ENCODE measurements at regions not wholly inside any gene's neighbourhood (a gene's known extent, or its start where the extent isn't known, plus 50 kb on each side); places are given as distances from the start of the nearest gene placed in this dataset.

DNA sequence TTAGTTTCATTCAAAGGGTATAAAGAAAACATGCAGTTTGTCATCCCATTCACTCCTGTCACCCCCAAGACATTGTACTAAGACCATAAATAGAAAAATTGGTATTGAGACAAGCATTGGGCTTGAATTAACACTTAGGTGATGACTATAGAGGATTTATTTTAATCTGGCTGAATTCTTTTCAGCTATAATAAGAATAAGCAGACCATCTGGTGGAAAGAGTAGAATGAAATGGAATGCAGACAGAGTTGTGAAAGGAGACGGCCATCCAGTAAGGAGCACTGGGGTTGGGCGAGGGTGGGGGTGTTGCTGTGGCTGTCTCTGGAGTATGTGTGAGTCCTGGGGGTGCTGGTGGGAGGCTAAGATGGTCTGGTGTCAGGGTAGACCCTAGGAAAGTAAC is 125.0 kb upstream of the IVNS1ABP start:
- no peak overlapping the region for H3K4me3 ChIP-seq (ENCODE audit: low read length)
- DNase-seq (ENCODE audit: low read depth) = peak; percentile 86
- TF ChIP-seq, protein P1, sequence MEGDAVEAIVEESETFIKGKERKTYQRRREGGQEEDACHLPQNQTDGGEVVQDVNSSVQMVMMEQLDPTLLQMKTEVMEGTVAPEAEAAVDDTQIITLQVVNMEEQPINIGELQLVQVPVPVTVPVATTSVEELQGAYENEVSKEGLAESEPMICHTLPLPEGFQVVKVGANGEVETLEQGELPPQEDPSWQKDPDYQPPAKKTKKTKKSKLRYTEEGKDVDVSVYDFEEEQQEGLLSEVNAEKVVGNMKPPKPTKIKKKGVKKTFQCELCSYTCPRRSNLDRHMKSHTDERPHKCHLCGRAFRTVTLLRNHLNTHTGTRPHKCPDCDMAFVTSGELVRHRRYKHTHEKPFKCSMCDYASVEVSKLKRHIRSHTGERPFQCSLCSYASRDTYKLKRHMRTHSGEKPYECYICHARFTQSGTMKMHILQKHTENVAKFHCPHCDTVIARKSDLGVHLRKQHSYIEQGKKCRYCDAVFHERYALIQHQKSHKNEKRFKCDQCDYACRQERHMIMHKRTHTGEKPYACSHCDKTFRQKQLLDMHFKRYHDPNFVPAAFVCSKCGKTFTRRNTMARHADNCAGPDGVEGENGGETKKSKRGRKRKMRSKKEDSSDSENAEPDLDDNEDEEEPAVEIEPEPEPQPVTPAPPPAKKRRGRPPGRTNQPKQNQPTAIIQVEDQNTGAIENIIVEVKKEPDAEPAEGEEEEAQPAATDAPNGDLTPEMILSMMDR (conservative IDR thresholded peaks at IDR 0.05; ENCODE audit: low read length) = no peak

DNA sequence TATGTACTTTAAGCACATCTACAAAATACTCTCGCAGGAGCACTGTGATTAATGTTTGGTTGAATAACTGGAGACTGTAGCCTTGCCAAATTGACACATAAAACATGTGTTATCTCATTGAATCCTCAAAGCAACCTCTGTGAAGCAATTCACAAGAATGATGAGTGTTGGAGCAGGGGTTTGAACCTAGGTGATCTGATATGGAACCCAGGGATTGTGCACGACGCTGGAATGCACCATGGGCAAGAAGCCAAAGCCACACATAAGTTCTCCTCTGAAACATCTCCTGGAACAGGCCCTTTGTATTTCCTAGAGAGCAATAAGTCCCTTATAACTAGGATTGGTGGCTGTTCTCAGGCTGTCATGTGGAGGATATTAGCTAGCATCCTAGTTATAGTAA is 124.6 kb upstream of the IVNS1ABP start:
- peak; percentile 87 for DNase-seq (ENCODE audit: low read depth)
- TF ChIP-seq, protein P1 (conservative IDR thresholded peaks at IDR 0.05; ENCODE audit: low read length) = no peak
- no peak overlapping the region for H3K4me3 ChIP-seq (ENCODE audit: low read length)

DNA sequence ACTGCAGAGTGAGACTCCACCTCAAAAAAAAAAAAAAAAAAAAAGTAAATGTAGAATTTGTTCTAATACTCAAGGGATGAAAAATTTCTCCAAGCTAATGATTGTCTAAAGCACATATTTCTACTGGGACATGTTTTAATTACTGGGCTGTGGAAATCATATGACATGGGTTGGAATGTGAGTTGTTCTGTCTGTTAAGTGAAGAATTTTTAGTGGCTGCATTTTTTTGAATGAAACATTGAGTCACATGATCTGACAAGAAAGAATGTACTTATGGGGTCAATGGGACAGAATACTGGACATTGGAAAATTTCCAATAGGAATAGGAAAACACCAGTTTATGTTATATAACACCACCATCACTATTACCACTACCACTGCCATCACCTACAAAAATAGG is 123.8 kb upstream of the IVNS1ABP start:
- DNase-seq (ENCODE audit: low read depth) = peak; percentile 86
- TF ChIP-seq, protein P1 (conservative IDR thresholded peaks at IDR 0.05; ENCODE audit: low read length) = no peak
- no peak overlapping the region for H3K4me3 ChIP-seq (ENCODE audit: low read length)

DNA sequence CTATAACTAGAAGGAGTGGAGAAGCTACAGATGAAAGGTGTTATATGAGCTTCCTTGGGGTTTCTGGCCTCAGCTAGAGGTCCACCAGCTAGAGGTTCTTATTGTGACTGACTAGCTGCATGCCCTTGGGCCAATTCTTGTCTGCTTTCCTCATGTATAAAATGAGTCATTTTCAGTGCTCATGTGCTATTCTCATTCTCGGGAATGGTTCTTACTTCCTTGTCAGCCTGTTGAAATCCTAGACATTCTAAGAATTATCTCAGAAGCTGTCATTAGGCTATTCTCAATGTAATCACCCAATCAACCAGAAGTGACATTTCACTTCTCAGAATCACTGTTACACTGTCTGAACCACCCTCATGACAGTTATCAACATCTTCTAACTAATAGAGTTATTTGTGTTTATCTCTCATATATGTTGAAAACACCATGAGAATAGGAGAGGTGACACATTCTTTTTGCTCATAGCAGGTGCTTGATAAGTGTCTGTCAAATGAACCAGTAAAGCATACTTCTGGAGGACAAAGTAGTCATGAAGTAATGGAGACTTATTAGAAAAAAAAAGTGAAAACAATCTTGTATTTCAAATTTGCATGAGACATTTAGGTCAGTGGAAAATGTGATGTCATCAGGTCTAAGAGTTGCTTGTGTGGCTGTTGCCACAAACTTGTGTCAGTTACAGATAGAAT is 122.8 kb upstream of the IVNS1ABP start:
- H3K4me3 ChIP-seq (ENCODE audit: low read length) = no peak overlapping the region
- DNase-seq (ENCODE audit: low read depth) = peak; percentile 84
- TF ChIP-seq, protein P1 (conservative IDR thresholded peaks at IDR 0.05; ENCODE audit: low read length) = no peak

DNA sequence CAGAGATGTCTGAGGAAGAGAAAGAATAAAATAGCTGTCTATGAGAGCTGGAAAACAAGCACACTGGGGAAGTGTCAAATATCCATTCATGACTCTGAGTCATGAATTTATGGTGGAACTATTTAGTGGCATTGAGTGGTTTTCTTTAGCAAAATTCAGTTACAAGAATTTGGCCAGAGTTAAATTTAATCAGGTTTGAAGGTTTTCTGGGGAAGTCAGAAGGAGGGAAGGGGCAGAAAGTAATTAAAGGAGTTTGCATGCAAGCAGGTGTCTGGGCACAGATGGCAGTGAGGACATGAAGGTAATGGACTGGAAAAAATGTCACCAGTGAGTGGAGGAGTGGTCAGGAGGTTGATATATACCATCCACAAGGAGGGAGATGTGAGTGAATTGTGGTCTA is 121.9 kb upstream of the IVNS1ABP start:
- peak; percentile 28 for DNase-seq (ENCODE audit: low read depth)
- TF ChIP-seq, protein P1 (conservative IDR thresholded peaks at IDR 0.05; ENCODE audit: low read length) = no peak
- H3K4me3 ChIP-seq (ENCODE audit: low read length) = no peak overlapping the region

DNA sequence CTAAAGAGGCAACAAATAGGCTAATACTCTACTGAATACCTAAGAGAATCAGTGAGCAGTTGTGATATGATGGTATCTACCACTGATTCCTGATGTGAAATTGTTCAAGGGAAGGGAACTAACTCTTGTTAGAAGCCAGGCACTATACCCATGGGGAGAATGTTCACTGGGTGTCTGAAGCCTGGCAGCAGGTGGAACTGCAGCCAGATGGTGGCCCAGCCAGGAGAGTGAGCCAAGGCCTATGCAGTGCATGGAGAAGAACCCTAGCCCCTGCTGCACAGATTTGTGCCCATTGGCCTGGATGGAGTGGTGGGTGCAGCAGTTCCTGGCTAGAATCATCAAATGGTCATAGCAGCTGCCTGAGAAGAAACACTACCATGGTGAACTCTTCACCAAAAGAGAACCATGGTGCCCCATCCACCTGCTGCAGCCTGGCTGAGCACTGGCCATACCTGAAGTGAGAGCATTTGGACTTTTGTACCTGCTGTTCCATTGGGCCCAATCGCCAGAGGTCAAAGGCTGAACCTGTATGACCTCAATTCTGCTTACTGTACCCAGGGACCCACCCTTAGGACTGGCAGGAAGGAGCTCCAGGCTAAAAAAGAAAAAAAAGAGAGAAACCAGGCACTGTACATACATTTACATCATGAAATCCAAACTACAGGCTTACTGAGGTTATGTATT is 118.8 kb upstream of the IVNS1ABP start:
- TF ChIP-seq, protein P1 (conservative IDR thresholded peaks at IDR 0.05; ENCODE audit: low read length) = no peak
- no peak overlapping the region for H3K4me3 ChIP-seq (ENCODE audit: low read length)
- no peak for DNase-seq (ENCODE audit: low read depth)

DNA sequence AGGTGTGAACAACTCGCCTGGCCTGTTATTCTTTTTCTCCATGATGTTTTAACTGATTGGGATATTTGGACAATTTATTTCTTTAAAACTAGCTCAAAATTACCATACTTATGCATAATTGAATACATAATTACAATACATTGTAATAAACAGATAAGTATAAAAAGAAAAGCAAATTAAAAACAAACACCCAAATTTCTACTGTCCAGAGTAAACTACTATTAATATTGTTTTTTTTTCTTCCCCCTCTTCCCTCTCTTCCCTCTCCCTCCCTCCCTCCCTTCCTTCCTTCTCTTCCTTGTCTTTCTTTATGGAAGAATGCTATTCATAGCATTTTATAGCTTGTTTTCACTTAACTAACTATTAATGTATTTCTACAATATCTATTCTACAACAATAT is 117.7 kb upstream of the IVNS1ABP start:
- TF ChIP-seq, protein P1 (conservative IDR thresholded peaks at IDR 0.05; ENCODE audit: low read length) = no peak
- DNase-seq (ENCODE audit: low read depth) = no peak
- H3K4me3 ChIP-seq (ENCODE audit: low read length) = no peak overlapping the region

Measured in AG10803 (cell line).